Neural cell (in vitro differentiated cells): ENCODE measurements at regions not wholly inside any gene's neighbourhood (a gene's known extent, or its start where the extent isn't known, plus 50 kb on each side); places are given as distances from the start of the nearest gene placed in this dataset.

Source experiments
- H2AFZ ChIP-seq: fragments of 200-600, 300-800 bp; sonication (generic), shearing (Covaris generic); 2 replicates; pipeline ENCODE4 v1.6.0; 2014; ENCODE audit warnings: low read depth, mild to moderate bottlenecking, antibody characterized with exemption, low read length, moderate library complexity
- H3F3A ChIP-seq: fragments of 200-600 bp; shearing (Covaris generic); 2 replicates; pipeline ENCODE4 v1.6.1; 2016; ENCODE audit warnings: mild to moderate bottlenecking, moderate library complexity, mixed read lengths, antibody characterized with exemption, low read length; ENCODE audit not compliant: insufficient read depth, poor library complexity, severe bottlenecking
- H3K27ac ChIP-seq: fragments of 200-600, 300-800 bp; sonication (generic), shearing (Covaris generic); 2 replicates; pipeline ENCODE4 v1.5.1; 2014; ENCODE audit warnings: mild to moderate bottlenecking, low read length, moderate library complexity
- H3K27me3 ChIP-seq: fragments of 300-800, 200-600 bp; sonication (generic), shearing (Covaris generic); 2 replicates; pipeline ENCODE4 v1.6.0; 2014; ENCODE audit warnings: mild to moderate bottlenecking, low read depth, low read length, moderate library complexity; ENCODE audit not compliant: insufficient read depth
- H3K36me3 ChIP-seq: fragments of 300-800, 200-600 bp; sonication (generic), shearing (Covaris generic); 2 replicates; pipeline ENCODE4 v1.5.1; 2014; ENCODE audit warnings: mild to moderate bottlenecking, antibody characterized with exemption, low read length, moderate library complexity; ENCODE audit not compliant: insufficient read depth
- H3K4me2 ChIP-seq: fragments of 300-800, 200-600 bp; sonication (generic), shearing (Covaris generic); 2 replicates; pipeline ENCODE4 v1.6.0; 2014; ENCODE audit warnings: mild to moderate bottlenecking, low read length
- H3K4me3 ChIP-seq: fragments of 300-800, 200-600 bp; sonication (generic), shearing (Covaris generic); 2 replicates; pipeline ENCODE4 v1.5.1; 2014; ENCODE audit warnings: mild to moderate bottlenecking, low read length, moderate library complexity
- H3K79me2 ChIP-seq: fragments of 200-600 bp; shearing (Covaris generic); replicated peaks from 2 replicates; pipeline ENCODE4 v1.6.0; 2014; ENCODE audit warnings: mild to moderate bottlenecking, low read length, moderate library complexity; ENCODE audit not compliant: insufficient read depth
- H3K9ac ChIP-seq: fragments of 300-800, 200-600 bp; sonication (generic), shearing (Covaris generic); 2 replicates; pipeline ENCODE4 v1.6.1; 2016; ENCODE audit warnings: mild to moderate bottlenecking, low read length, mixed read lengths
- H3K9me2 ChIP-seq: fragments of 200-600 bp; shearing (Covaris generic); 2 replicates; pipeline ENCODE4 v1.6.1; 2016; ENCODE audit warnings: mild to moderate bottlenecking, low read length, mixed read lengths; ENCODE audit not compliant: insufficient read depth
- H3K9me3 ChIP-seq: fragments of 200-600, 300-800 bp; sonication (generic), shearing (Covaris generic); 2 replicates; pipeline ENCODE4 v1.6.1; 2016; ENCODE audit warnings: mild to moderate bottlenecking, mixed run types, low read length, moderate library complexity, mixed read lengths
- H4K20me1 ChIP-seq: fragments of 200-600 bp; shearing (Covaris generic); 2 replicates; pipeline ENCODE4 v1.6.1; 2016; ENCODE audit warnings: mild to moderate bottlenecking, mixed run types; ENCODE audit not compliant: insufficient read depth
- EP300 ChIP-seq: fragments of 450-650 bp; conservative IDR thresholded peaks from 2 replicates; pipeline ENCODE4 v1.6.1; 2014; ENCODE audit warnings: antibody characterized with exemption, mild to moderate bottlenecking, moderate library complexity; ENCODE audit not compliant: poor library complexity, severe bottlenecking
- EZH2 ChIP-seq: fragments of 200-600, 300-800 bp; shearing (Covaris generic), sonication (generic); IDR thresholded peaks from 2 replicates; pipeline ENCODE4 v1.6.1; 2014; ENCODE audit warnings: antibody characterized with exemption, low read length, borderline replicate concordance, mild to moderate bottlenecking; ENCODE audit not compliant: insufficient read depth, poor library complexity, severe bottlenecking
- MXI1 ChIP-seq: fragments of 450-650 bp; conservative IDR thresholded peaks from 2 replicates; pipeline ENCODE4 v1.6.1; 2014; ENCODE audit warnings: antibody characterized with exemption, mild to moderate bottlenecking; ENCODE audit not compliant: poor library complexity, severe bottlenecking
- POLR2AphosphoS5 ChIP-seq: IDR thresholded peaks from 2 replicates; pipeline ENCODE4 v1.6.1; 2012
- RAD21 ChIP-seq: fragments of 450-650 bp; conservative IDR thresholded peaks from 2 replicates; pipeline ENCODE4 v1.6.1; 2014; ENCODE audit warnings: antibody characterized with exemption, mild to moderate bottlenecking, moderate library complexity
- SMC3 ChIP-seq: fragments of 450-650 bp; conservative IDR thresholded peaks from 2 replicates; pipeline ENCODE4 v1.6.1; 2014; ENCODE audit warnings: antibody characterized with exemption, mild to moderate bottlenecking, moderate library complexity; ENCODE audit not compliant: poor library complexity
- TAF1 ChIP-seq: IDR thresholded peaks from 2 replicates; pipeline ENCODE4 v1.6.1; 2012; ENCODE audit warnings: low read depth
- TF ChIP-seq, protein P1 (sequence below): fragments of 450-650 bp; IDR thresholded peaks from 2 replicates; pipeline ENCODE4 v1.5.1; 2014; ENCODE audit warnings: antibody characterized with exemption, mild to moderate bottlenecking, moderate library complexity; ENCODE audit not compliant: poor library complexity, severe bottlenecking
- TF ChIP-seq, protein P2 (sequence below): IDR thresholded peaks from 2 replicates; pipeline ENCODE4 v1.6.1; 2012; ENCODE audit warnings: borderline replicate concordance

DNA sequence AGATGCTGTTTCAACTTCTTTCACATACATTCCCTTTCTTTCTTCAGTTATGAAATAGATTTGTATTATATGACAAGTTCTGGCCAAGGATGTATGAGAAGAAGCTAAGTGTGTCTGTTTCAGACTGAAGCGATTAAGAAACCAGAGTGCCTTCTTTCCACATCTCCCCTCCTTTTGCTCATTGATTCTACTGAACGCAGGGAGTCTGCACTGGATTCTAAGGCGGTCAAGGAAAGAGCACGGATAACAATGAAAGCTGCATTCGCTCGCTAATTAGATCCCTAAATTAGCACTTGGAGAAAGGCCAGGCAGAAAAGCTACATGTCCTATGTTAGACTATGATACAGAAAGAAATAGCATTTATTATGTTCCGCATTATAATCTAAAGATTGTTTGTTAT is 267.7 kb downstream of the HAO1 start:
- Histone ChIP-seq H3K27me3 (no peaks in the 10 kb centered on the region), H3K27ac (no peak overlapping the region), H3K9me2 (no peaks in the 10 kb centered on the region), H4K20me1 (no peaks in the 10 kb centered on the region), H3K4me2 (no peak overlapping the region), H3K79me2 (no peaks in the 10 kb centered on the region), H3K9ac (no peak overlapping the region), H3F3A (no peaks in the 10 kb centered on the region), H3K36me3 (no peaks in the 10 kb centered on the region), H2AFZ (no peak overlapping the region), H3K9me3 (no peaks in the 10 kb centered on the region), H3K4me3 (no peak overlapping the region)
- TF ChIP-seq TAF1 = no peak
- no peak for TF ChIP-seq EP300
- no peak for TF ChIP-seq EZH2
- TF ChIP-seq, protein P1, sequence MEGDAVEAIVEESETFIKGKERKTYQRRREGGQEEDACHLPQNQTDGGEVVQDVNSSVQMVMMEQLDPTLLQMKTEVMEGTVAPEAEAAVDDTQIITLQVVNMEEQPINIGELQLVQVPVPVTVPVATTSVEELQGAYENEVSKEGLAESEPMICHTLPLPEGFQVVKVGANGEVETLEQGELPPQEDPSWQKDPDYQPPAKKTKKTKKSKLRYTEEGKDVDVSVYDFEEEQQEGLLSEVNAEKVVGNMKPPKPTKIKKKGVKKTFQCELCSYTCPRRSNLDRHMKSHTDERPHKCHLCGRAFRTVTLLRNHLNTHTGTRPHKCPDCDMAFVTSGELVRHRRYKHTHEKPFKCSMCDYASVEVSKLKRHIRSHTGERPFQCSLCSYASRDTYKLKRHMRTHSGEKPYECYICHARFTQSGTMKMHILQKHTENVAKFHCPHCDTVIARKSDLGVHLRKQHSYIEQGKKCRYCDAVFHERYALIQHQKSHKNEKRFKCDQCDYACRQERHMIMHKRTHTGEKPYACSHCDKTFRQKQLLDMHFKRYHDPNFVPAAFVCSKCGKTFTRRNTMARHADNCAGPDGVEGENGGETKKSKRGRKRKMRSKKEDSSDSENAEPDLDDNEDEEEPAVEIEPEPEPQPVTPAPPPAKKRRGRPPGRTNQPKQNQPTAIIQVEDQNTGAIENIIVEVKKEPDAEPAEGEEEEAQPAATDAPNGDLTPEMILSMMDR = no peak
- TF ChIP-seq, protein P2, sequence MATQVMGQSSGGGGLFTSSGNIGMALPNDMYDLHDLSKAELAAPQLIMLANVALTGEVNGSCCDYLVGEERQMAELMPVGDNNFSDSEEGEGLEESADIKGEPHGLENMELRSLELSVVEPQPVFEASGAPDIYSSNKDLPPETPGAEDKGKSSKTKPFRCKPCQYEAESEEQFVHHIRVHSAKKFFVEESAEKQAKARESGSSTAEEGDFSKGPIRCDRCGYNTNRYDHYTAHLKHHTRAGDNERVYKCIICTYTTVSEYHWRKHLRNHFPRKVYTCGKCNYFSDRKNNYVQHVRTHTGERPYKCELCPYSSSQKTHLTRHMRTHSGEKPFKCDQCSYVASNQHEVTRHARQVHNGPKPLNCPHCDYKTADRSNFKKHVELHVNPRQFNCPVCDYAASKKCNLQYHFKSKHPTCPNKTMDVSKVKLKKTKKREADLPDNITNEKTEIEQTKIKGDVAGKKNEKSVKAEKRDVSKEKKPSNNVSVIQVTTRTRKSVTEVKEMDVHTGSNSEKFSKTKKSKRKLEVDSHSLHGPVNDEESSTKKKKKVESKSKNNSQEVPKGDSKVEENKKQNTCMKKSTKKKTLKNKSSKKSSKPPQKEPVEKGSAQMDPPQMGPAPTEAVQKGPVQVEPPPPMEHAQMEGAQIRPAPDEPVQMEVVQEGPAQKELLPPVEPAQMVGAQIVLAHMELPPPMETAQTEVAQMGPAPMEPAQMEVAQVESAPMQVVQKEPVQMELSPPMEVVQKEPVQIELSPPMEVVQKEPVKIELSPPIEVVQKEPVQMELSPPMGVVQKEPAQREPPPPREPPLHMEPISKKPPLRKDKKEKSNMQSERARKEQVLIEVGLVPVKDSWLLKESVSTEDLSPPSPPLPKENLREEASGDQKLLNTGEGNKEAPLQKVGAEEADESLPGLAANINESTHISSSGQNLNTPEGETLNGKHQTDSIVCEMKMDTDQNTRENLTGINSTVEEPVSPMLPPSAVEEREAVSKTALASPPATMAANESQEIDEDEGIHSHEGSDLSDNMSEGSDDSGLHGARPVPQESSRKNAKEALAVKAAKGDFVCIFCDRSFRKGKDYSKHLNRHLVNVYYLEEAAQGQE = no peak
- no peak for TF ChIP-seq MXI1
- TF ChIP-seq POLR2AphosphoS5 = no peak
- no peak for TF ChIP-seq SMC3
- no peak for TF ChIP-seq RAD21

DNA sequence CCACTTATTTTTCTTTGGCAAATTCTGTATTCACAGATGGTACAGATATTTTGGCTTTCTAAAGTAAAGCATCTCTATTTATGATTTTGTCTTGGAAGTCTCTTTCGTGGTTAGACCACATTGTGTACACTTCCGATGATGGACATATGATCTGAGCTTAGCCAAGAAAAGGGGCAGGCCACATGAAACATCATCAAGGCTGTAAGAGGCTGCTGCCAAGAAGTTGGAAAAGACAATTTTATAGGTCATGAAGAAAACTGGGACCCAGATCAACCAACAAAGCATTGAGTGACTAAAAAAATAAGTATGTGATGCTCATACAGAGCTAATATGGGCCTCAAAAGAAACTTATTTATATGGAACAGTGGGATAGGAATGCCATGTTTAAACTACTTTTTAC is 266.4 kb downstream of the HAO1 start:
- no peak overlapping the region for H3K9ac ChIP-seq
- no peaks in the 10 kb centered on the region for H3K36me3 ChIP-seq
- no peaks in the 10 kb centered on the region for H4K20me1 ChIP-seq
- H3K79me2 ChIP-seq = no peaks in the 10 kb centered on the region
- H3K9me3 ChIP-seq = no peaks in the 10 kb centered on the region
- H2AFZ ChIP-seq = no peak overlapping the region
- no peak overlapping the region for H3K4me2 ChIP-seq
- H3F3A ChIP-seq = no peaks in the 10 kb centered on the region
- no peak overlapping the region for H3K4me3 ChIP-seq
- H3K27ac ChIP-seq = no peak overlapping the region
- H3K27me3 ChIP-seq = no peaks in the 10 kb centered on the region
- no peaks in the 10 kb centered on the region for H3K9me2 ChIP-seq
- TF ChIP-seq, protein P2 = no peak
- no peak for TF ChIP-seq EZH2
- TF ChIP-seq, protein P1 = no peak
- no peak for TF ChIP-seq TAF1
- no peak for TF ChIP-seq EP300
- TF ChIP-seq SMC3 = no peak
